ENCODE measurements at regions not wholly inside any gene's neighbourhood (a gene's known extent, or its start where the extent isn't known, plus 50 kb on each side); places are given as distances from the start of the nearest gene placed in this dataset.

- Histone ChIP-seq H3K36me3 (ENCODE audit: control insufficient read depth, insufficient read depth, low read length) (no peaks in the 10 kb centered on the region), H3K9me3 (no peaks in the 10 kb centered on the region), H3K27me3 (replicated peaks; ENCODE audit: control insufficient read depth, insufficient read depth, low read length) (no peaks in the 10 kb centered on the region), H3K4me1 (no peaks in the 10 kb centered on the region), H3K4me3 (ENCODE audit: low read depth, low read length) (no peak overlapping the region)
- Mint-ChIP-seq H3K27ac (ENCODE audit: unreplicated experiment) (no peak overlapping the region), H3K4me3 (ENCODE audit: unreplicated experiment) (no peak overlapping the region), H3K9me3 (ENCODE audit: unreplicated experiment) (peaks cover 4% of the 10 kb centered on the region), H3K4me1 (ENCODE audit: low read depth, unreplicated experiment) (no peaks in the 10 kb centered on the region), H3K27me3 (ENCODE audit: insufficient read depth, unreplicated experiment) (no peaks in the 10 kb centered on the region), H3K36me3 (ENCODE audit: insufficient read depth, unreplicated experiment) (no peaks in the 10 kb centered on the region)
- no peak for TF ChIP-seq CTCF (IDR thresholded peaks at IDR 0.05; ENCODE audit: insufficient read depth in 1 of 2, low read depth in 1 of 2, low read length in 1 of 2, severe bottlenecking in 1 of 2, unreplicated experiment in 1 of 2)
- intact Hi-C loops (cut with micrococcal nuclease; ENCODE audit: unreplicated experiment) = no loop called here
- DNase-seq = no peak
- ChIA-PET CTCF (no interaction called here), POLR2A (interaction anchor here (0.5 kb wide), 1 partner anchor 845 kb away, joined by 4 read pairs; no protein-coding TSS in a partner anchor)
- BruUV-seq (replicated peaks) = no TSS peak
These were observed 523.7 kb upstream of the FOXG1 start for GRCh38 chr14:28242895-28243294.

- no peak for TF ChIP-seq CTCF (IDR thresholded peaks at IDR 0.05; ENCODE audit: insufficient read depth in 1 of 2, low read depth in 1 of 2, low read length in 1 of 2, severe bottlenecking in 1 of 2, unreplicated experiment in 1 of 2)
- H3K36me3 ChIP-seq (ENCODE audit: control insufficient read depth, insufficient read depth, low read length) = no peaks in the 10 kb centered on the region
- Mint-ChIP-seq H3K27ac (ENCODE audit: unreplicated experiment) (no peak overlapping the region), H3K4me1 (ENCODE audit: low read depth, unreplicated experiment) (no peaks in the 10 kb centered on the region), H3K36me3 (ENCODE audit: insufficient read depth, unreplicated experiment) (no peaks in the 10 kb centered on the region), H3K9me3 (ENCODE audit: unreplicated experiment) (no peaks in the 10 kb centered on the region), H3K4me3 (ENCODE audit: unreplicated experiment) (no peak overlapping the region), H3K27me3 (ENCODE audit: insufficient read depth, unreplicated experiment) (no peaks in the 10 kb centered on the region)
- DNase-seq = no peak
- no peaks in the 10 kb centered on the region for H3K4me1 ChIP-seq
- no peak overlapping the region for H3K4me3 ChIP-seq (ENCODE audit: low read depth, low read length)
- 0 out of 2 replicates have a peak, but pooled peaks cover 2% of the 10 kb centered on the region for H3K9me3 ChIP-seq
- ChIA-PET POLR2A (no interaction called here), CTCF (no interaction called here)
- intact Hi-C loops (cut with micrococcal nuclease; ENCODE audit: unreplicated experiment) = no loop called here
- BruUV-seq (replicated peaks) = no TSS peak
- H3K27me3 ChIP-seq (replicated peaks; ENCODE audit: control insufficient read depth, insufficient read depth, low read length) = no peaks in the 10 kb centered on the region
These were observed 523.0 kb upstream of the FOXG1 start for GRCh38 chr14:28243600-28243999.

- H3K36me3 Mint-ChIP-seq (ENCODE audit: insufficient read depth, unreplicated experiment) = no peaks in the 10 kb centered on the region
These were observed 521.4 kb upstream of the FOXG1 start for GRCh38 chr14:28245216-28245615.

More at GRCh38 chr14:28245216-28245615, 521.4 kb upstream of the FOXG1 start:
- Histone ChIP-seq H3K4me3 (ENCODE audit: low read depth, low read length) (no peak overlapping the region), H3K27me3 (replicated peaks; ENCODE audit: control insufficient read depth, insufficient read depth, low read length) (no peaks in the 10 kb centered on the region), H3K9me3 (0 out of 2 replicates have a peak, but pooled peaks cover 5% of the 10 kb centered on the region), H3K4me1 (no peaks in the 10 kb centered on the region), H3K36me3 (ENCODE audit: control insufficient read depth, insufficient read depth, low read length) (no peaks in the 10 kb centered on the region)
- BruUV-seq (replicated peaks) = no TSS peak
- H3K4me1 Mint-ChIP-seq (ENCODE audit: low read depth, unreplicated experiment) = no peaks in the 10 kb centered on the region
- intact Hi-C loops (cut with micrococcal nuclease; ENCODE audit: unreplicated experiment) = no loop called here
- DNase-seq = no peak
- ChIA-PET CTCF (no interaction called here), POLR2A (no interaction called here)
- H3K27ac Mint-ChIP-seq (ENCODE audit: unreplicated experiment) = no peak overlapping the region
- no peaks in the 10 kb centered on the region for H3K9me3 Mint-ChIP-seq (ENCODE audit: unreplicated experiment)
- no peak overlapping the region for H3K4me3 Mint-ChIP-seq (ENCODE audit: unreplicated experiment)
- no peaks in the 10 kb centered on the region for H3K27me3 Mint-ChIP-seq (ENCODE audit: insufficient read depth, unreplicated experiment)
- TF ChIP-seq CTCF (IDR thresholded peaks at IDR 0.05; ENCODE audit: insufficient read depth in 1 of 2, low read depth in 1 of 2, low read length in 1 of 2, severe bottlenecking in 1 of 2, unreplicated experiment in 1 of 2) = no peak

All from Caco-2 (cell line).